ENCODE measurements at regions not wholly inside any gene's neighbourhood (a gene's known extent, or its start where the extent isn't known, plus 50 kb on each side); places are given as distances from the start of the nearest gene placed in this dataset.
"Not testable (repeated sequence)": the region's sequence is repeated elsewhere in the genome, so short reads cannot be mapped to it uniquely, and the experiment has no call there.

DNA sequence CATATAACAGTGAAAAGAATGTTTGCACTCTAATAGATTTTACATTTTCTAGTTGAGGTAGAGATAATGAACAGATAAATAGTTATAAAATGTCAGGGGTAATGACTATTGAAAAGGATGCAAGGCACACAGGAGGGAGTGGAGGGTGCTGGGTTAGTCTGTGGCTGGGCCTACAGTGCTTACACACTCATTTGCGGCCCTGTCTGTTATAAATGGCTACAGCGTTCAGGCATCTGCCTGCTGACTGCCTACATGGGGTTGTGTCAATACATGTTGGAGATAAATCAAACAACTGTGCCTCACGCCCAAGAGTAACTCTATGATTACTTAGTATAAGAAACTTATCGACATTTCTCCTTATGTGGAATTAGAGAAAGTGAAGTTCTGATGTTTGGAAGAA, 313.3 kb downstream of the ACTR3B start:
- intact Hi-C loops (cut with micrococcal nuclease; ENCODE audit: unreplicated experiment), result no loop called here
- BruUV-seq (replicated peaks), result no TSS peak

DNA sequence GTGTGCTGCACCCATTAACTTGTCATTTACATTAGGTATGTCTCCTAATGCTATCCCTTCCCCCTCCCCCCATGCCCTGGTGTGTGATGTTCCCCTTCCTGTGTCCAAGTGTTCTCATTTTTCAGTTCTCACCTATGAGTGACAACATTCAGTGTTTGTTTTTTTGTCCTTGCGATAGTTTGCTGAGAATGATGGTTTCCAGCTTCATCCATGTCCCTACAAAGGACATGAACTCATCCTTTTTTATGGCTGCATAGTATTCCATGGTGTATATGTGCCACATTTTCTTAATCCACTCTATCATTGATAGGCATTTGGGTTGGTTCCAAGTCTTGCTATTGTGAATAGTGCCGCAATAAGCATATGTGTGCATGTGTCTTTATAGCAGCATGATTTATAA, 316.7 kb downstream of the ACTR3B start:
- intact Hi-C loops (cut with micrococcal nuclease; ENCODE audit: unreplicated experiment); H3K4me2 ChIP-seq (ENCODE audit: low read length); H4K20me1 ChIP-seq (ENCODE audit: insufficient read depth, low read length); DNase-seq (ENCODE audit: low spot score); H2AFZ ChIP-seq (ENCODE audit: low read length); H3K9me2 ChIP-seq (ENCODE audit: insufficient read depth, low read length); H3K9me3 ChIP-seq (ENCODE audit: low read length); CTCF ChIA-PET (ENCODE audit: unreplicated experiment); POLR2A ChIA-PET; BruUV-seq (replicated peaks); H3K79me2 ChIP-seq (ENCODE audit: insufficient read depth, low read depth, low read length); H3K27ac ChIP-seq (ENCODE audit: low read depth, low read length, poor library complexity, severe bottlenecking); H3K36me3 ChIP-seq (ENCODE audit: insufficient read depth, low read length); H3K4me3 ChIP-seq (ENCODE audit: low read depth, low read length, poor library complexity, severe bottlenecking); H3K4me1 ChIP-seq (ENCODE audit: insufficient read depth, low read length, poor library complexity, severe bottlenecking): not testable (repeated sequence)

More for the DNA sequence above, 313.3 kb downstream of the ACTR3B start:
- no peak overlapping the region for H3K27ac ChIP-seq (ENCODE audit: low read depth, low read length, poor library complexity, severe bottlenecking)
- TF ChIP-seq EZH2phosphoT487 (IDR thresholded peaks at IDR 0.05; ENCODE audit: borderline replicate concordance, low read depth, low read length), result no peak
- TF ChIP-seq, protein P1, sequence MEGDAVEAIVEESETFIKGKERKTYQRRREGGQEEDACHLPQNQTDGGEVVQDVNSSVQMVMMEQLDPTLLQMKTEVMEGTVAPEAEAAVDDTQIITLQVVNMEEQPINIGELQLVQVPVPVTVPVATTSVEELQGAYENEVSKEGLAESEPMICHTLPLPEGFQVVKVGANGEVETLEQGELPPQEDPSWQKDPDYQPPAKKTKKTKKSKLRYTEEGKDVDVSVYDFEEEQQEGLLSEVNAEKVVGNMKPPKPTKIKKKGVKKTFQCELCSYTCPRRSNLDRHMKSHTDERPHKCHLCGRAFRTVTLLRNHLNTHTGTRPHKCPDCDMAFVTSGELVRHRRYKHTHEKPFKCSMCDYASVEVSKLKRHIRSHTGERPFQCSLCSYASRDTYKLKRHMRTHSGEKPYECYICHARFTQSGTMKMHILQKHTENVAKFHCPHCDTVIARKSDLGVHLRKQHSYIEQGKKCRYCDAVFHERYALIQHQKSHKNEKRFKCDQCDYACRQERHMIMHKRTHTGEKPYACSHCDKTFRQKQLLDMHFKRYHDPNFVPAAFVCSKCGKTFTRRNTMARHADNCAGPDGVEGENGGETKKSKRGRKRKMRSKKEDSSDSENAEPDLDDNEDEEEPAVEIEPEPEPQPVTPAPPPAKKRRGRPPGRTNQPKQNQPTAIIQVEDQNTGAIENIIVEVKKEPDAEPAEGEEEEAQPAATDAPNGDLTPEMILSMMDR (conservative IDR thresholded peaks at IDR 0.05; ENCODE audit: low read length), result no peak
- H3K9me3 ChIP-seq (ENCODE audit: low read length), result no peaks in the 10 kb centered on the region
- H3K36me3 ChIP-seq (ENCODE audit: insufficient read depth, low read length), result no peaks in the 10 kb centered on the region
- no peak overlapping the region for H3K4me2 ChIP-seq (ENCODE audit: low read length)
- H2AFZ ChIP-seq (ENCODE audit: low read length), result no peak overlapping the region
- no peaks in the 10 kb centered on the region for H4K20me1 ChIP-seq (ENCODE audit: insufficient read depth, low read length)
- H3K79me2 ChIP-seq (ENCODE audit: insufficient read depth, low read depth, low read length), result no peaks in the 10 kb centered on the region
- no peak for DNase-seq (ENCODE audit: low spot score)
- POLR2A ChIA-PET, result interaction anchor here (0.5 kb wide), 1 partner anchor 1275 kb away, joined by 3 read pairs; no protein-coding TSS in a partner anchor
- H3K9me2 ChIP-seq (ENCODE audit: insufficient read depth, low read length), result no peaks in the 10 kb centered on the region
- CTCF ChIA-PET (ENCODE audit: unreplicated experiment), result no interaction called here
- H3K4me3 ChIP-seq (ENCODE audit: low read depth, low read length, poor library complexity, severe bottlenecking), result no peak overlapping the region
- no peaks in the 10 kb centered on the region for H3K4me1 ChIP-seq (ENCODE audit: insufficient read depth, low read length, poor library complexity, severe bottlenecking)

DNA sequence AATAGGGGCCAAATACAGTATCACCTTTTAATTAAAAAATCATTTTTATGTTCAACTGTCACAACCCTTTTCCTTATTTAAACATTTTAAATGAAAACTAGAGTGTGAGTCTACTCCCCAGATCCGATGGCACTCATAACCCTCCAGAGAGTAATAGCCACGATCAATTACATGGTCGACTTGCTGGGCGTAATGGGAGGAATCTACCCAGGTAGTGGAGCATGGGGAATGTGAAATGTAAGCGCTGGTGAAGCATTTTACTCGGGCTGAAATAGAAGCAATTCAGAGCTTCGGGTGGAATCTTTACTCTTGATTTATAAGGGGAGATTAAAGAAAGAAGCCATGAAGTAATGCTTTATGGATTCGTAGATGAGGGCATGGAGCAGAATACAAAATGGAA, 321.9 kb downstream of the ACTR3B start:
- Histone ChIP-seq H4K20me1 (ENCODE audit: insufficient read depth, low read length) (no peaks in the 10 kb centered on the region), H3K9me2 (ENCODE audit: insufficient read depth, low read length) (no peaks in the 10 kb centered on the region), H3K36me3 (ENCODE audit: insufficient read depth, low read length) (no peaks in the 10 kb centered on the region), H3K4me3 (ENCODE audit: low read depth, low read length, poor library complexity, severe bottlenecking) (no peak overlapping the region), H3K9me3 (ENCODE audit: low read length) (no peaks in the 10 kb centered on the region), H3K4me1 (ENCODE audit: insufficient read depth, low read length, poor library complexity, severe bottlenecking) (no peaks in the 10 kb centered on the region), H3K27ac (ENCODE audit: low read depth, low read length, poor library complexity, severe bottlenecking) (no peak overlapping the region), H3K79me2 (ENCODE audit: insufficient read depth, low read depth, low read length) (no peaks in the 10 kb centered on the region), H2AFZ (ENCODE audit: low read length) (no peak overlapping the region), H3K4me2 (ENCODE audit: low read length) (no peak overlapping the region)
- ChIA-PET CTCF (ENCODE audit: unreplicated experiment) (no interaction called here), POLR2A (no interaction called here)
- intact Hi-C loops (cut with micrococcal nuclease; ENCODE audit: unreplicated experiment), result no loop called here
- no peak for DNase-seq (ENCODE audit: low spot score)
- no TSS peak for BruUV-seq (replicated peaks)
- TF ChIP-seq, protein P1 (conservative IDR thresholded peaks at IDR 0.05; ENCODE audit: low read length), result no peak
- TF ChIP-seq EZH2phosphoT487 (IDR thresholded peaks at IDR 0.05; ENCODE audit: borderline replicate concordance, low read depth, low read length), result no peak
